ENCODE measurements at regions not wholly inside any gene's neighbourhood (a gene's known extent, or its start where the extent isn't known, plus 50 kb on each side); places are given as distances from the start of the nearest gene placed in this dataset.
A peak's percentile ranks its signal among the peaks of the same experiment; 100 is the strongest.

GRCh38 chr12:25764409-25764808 lies 194.1 kb upstream of the RASSF8 start:
- H4K20me1 ChIP-seq (ENCODE audit: insufficient read depth), result no peaks in the 10 kb centered on the region
- H3K9ac ChIP-seq (ENCODE audit: low read length), result no peak overlapping the region
- H3K4me2 ChIP-seq (ENCODE audit: low read length), result no peak overlapping the region
- TF ChIP-seq POLR2AphosphoS5 (IDR thresholded peaks at IDR 0.05) (peak; percentile 52), EP300 (conservative IDR thresholded peaks at IDR 0.05; ENCODE audit: poor library complexity, severe bottlenecking) (peak; percentile 78), MXI1 (conservative IDR thresholded peaks at IDR 0.05; ENCODE audit: poor library complexity, severe bottlenecking) (no peak)
- no peak overlapping the region for H3K27ac ChIP-seq (ENCODE audit: low read length)
- H3K79me2 ChIP-seq (replicated peaks; ENCODE audit: insufficient read depth, low read length), result no peaks in the 10 kb centered on the region
- no peaks in the 10 kb centered on the region for H3K36me3 ChIP-seq (ENCODE audit: insufficient read depth, low read length)
- no peak overlapping the region for H2AFZ ChIP-seq (ENCODE audit: low read depth, low read length)
- no peak overlapping the region for H3K4me3 ChIP-seq (ENCODE audit: low read length)
- H3K9me3 ChIP-seq (ENCODE audit: low read length), result no peaks in the 10 kb centered on the region
- H3K27me3 ChIP-seq (ENCODE audit: insufficient read depth, low read depth, low read length), result no peaks in the 10 kb centered on the region
- no peaks in the 10 kb centered on the region for H3K9me2 ChIP-seq (ENCODE audit: insufficient read depth, low read length)
- no peaks in the 10 kb centered on the region for H3F3A ChIP-seq (ENCODE audit: insufficient read depth, low read length, poor library complexity, severe bottlenecking)

- TF ChIP-seq EP300 (conservative IDR thresholded peaks at IDR 0.05; ENCODE audit: poor library complexity, severe bottlenecking) (no peak), TAF1 (IDR thresholded peaks at IDR 0.05; ENCODE audit: low read depth) (no peak), CTCF (IDR thresholded peaks at IDR 0.05; ENCODE audit: poor library complexity, severe bottlenecking) (no peak), SMC3 (conservative IDR thresholded peaks at IDR 0.05; ENCODE audit: poor library complexity) (no peak), POLR2AphosphoS5 (IDR thresholded peaks at IDR 0.05) (no peak), MXI1 (conservative IDR thresholded peaks at IDR 0.05; ENCODE audit: poor library complexity, severe bottlenecking) (no peak), EZH2 (IDR thresholded peaks at IDR 0.05; ENCODE audit: borderline replicate concordance, insufficient read depth, low read length, poor library complexity, severe bottlenecking) (no peak), RAD21 (conservative IDR thresholded peaks at IDR 0.05) (no peak)
- no peaks in the 10 kb centered on the region for H3K79me2 ChIP-seq (replicated peaks; ENCODE audit: insufficient read depth, low read length)
These were observed 193.6 kb upstream of the RASSF8 start for GRCh38 chr12:25764892-25765291.

GRCh38 chr12:25767606-25768005 lies 190.9 kb upstream of the RASSF8 start:
- H3K36me3 ChIP-seq (ENCODE audit: insufficient read depth, low read length), result no peaks in the 10 kb centered on the region
- no peaks in the 10 kb centered on the region for H3K9me3 ChIP-seq (ENCODE audit: low read length)
- H3K4me2 ChIP-seq (ENCODE audit: low read length), result no peak overlapping the region
- no peaks in the 10 kb centered on the region for H3K79me2 ChIP-seq (replicated peaks; ENCODE audit: insufficient read depth, low read length)
- H3K9ac ChIP-seq (ENCODE audit: low read length), result no peak overlapping the region
- H4K20me1 ChIP-seq (ENCODE audit: insufficient read depth), result no peaks in the 10 kb centered on the region
- H3F3A ChIP-seq (ENCODE audit: insufficient read depth, low read length, poor library complexity, severe bottlenecking), result no peaks in the 10 kb centered on the region
- H3K27me3 ChIP-seq (ENCODE audit: insufficient read depth, low read depth, low read length), result no peaks in the 10 kb centered on the region
- no peak overlapping the region for H3K27ac ChIP-seq (ENCODE audit: low read length)
- no peak overlapping the region for H2AFZ ChIP-seq (ENCODE audit: low read depth, low read length)
- H3K4me3 ChIP-seq (ENCODE audit: low read length), result no peak overlapping the region
- no peaks in the 10 kb centered on the region for H3K9me2 ChIP-seq (ENCODE audit: insufficient read depth, low read length)
- TF ChIP-seq CTCF (IDR thresholded peaks at IDR 0.05; ENCODE audit: poor library complexity, severe bottlenecking) (no peak), TAF1 (IDR thresholded peaks at IDR 0.05; ENCODE audit: low read depth) (no peak), MXI1 (conservative IDR thresholded peaks at IDR 0.05; ENCODE audit: poor library complexity, severe bottlenecking) (no peak), REST (IDR thresholded peaks at IDR 0.05; ENCODE audit: borderline replicate concordance) (no peak)

More at GRCh38 chr12:25764892-25765291, 193.6 kb upstream of the RASSF8 start:
- H2AFZ ChIP-seq (ENCODE audit: low read depth, low read length), result no peak overlapping the region
- no peaks in the 10 kb centered on the region for H3F3A ChIP-seq (ENCODE audit: insufficient read depth, low read length, poor library complexity, severe bottlenecking)
- no peaks in the 10 kb centered on the region for H3K27me3 ChIP-seq (ENCODE audit: insufficient read depth, low read depth, low read length)
- no peaks in the 10 kb centered on the region for H3K9me2 ChIP-seq (ENCODE audit: insufficient read depth, low read length)
- no peaks in the 10 kb centered on the region for H3K36me3 ChIP-seq (ENCODE audit: insufficient read depth, low read length)
- no peak overlapping the region for H3K27ac ChIP-seq (ENCODE audit: low read length)
- no peak overlapping the region for H3K4me3 ChIP-seq (ENCODE audit: low read length)
- no peaks in the 10 kb centered on the region for H3K9me3 ChIP-seq (ENCODE audit: low read length)
- H3K9ac ChIP-seq (ENCODE audit: low read length), result no peak overlapping the region
- H3K4me2 ChIP-seq (ENCODE audit: low read length), result no peak overlapping the region
- H4K20me1 ChIP-seq (ENCODE audit: insufficient read depth), result no peaks in the 10 kb centered on the region

All from neural cell (in vitro differentiated cells).